ENCODE measurements at regions not wholly inside any gene's neighbourhood (a gene's known extent, or its start where the extent isn't known, plus 50 kb on each side); places are given as distances from the start of the nearest gene placed in this dataset.

DNA sequence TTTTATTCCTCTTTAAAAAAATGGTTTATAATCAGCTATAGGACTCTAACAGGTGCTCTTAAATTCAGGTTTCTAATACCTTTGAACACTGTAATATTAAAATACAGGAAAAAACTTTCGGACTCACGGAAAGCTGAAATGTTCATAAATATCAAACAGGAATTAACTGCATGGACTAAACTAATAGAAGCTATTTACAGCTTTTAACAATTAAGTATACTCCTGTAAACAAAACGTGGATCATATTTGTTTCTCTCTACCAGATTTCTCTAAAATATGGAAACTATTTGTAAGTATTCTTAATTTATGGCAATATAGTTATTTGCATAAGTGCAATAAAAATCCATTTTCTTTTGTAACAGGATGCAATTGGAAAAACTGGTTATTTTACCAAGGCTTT is 108.9 kb upstream of the RESF1 start:
- TF ChIP-seq, protein P1, sequence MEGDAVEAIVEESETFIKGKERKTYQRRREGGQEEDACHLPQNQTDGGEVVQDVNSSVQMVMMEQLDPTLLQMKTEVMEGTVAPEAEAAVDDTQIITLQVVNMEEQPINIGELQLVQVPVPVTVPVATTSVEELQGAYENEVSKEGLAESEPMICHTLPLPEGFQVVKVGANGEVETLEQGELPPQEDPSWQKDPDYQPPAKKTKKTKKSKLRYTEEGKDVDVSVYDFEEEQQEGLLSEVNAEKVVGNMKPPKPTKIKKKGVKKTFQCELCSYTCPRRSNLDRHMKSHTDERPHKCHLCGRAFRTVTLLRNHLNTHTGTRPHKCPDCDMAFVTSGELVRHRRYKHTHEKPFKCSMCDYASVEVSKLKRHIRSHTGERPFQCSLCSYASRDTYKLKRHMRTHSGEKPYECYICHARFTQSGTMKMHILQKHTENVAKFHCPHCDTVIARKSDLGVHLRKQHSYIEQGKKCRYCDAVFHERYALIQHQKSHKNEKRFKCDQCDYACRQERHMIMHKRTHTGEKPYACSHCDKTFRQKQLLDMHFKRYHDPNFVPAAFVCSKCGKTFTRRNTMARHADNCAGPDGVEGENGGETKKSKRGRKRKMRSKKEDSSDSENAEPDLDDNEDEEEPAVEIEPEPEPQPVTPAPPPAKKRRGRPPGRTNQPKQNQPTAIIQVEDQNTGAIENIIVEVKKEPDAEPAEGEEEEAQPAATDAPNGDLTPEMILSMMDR (IDR thresholded peaks at IDR 0.05): no peak
- TF ChIP-seq POLR2AphosphoS5 (IDR thresholded peaks at IDR 0.05) (no peak), POLR2A (IDR thresholded peaks at IDR 0.05) (no peak)

Measured in upper lobe of left lung (tissue), 4 donors.